ENCODE measurements at regions not wholly inside any gene's neighbourhood (a gene's known extent, or its start where the extent isn't known, plus 50 kb on each side); places are given as distances from the start of the nearest gene placed in this dataset.

- Mint-ChIP-seq H3K27ac (no peak overlapping the region), H3K9me3 (no peaks in the 10 kb centered on the region), H3K36me3 (ENCODE audit: low read depth) (peaks cover 46% of the 10 kb centered on the region), H3K4me3 (ENCODE audit: low read depth) (no peak overlapping the region), H3K4me1 (ENCODE audit: low read depth) (no peaks in the 10 kb centered on the region), H3K27me3 (ENCODE audit: low read depth) (no peaks in the 10 kb centered on the region)
- intact Hi-C loops (cut with micrococcal nuclease), result no loop called here
- DNase-seq (ENCODE audit: low spot score), result no peak
Measured at GRCh38 chr7:22962775-22963350, 51.1 kb downstream of the HYCC1 start.

GRCh38 chr7:22958742-22959141 lies 55.2 kb downstream of the HYCC1 start:
- peaks cover 50% of the 10 kb centered on the region for H3K36me3 Mint-ChIP-seq (ENCODE audit: low read depth)
- H3K27ac Mint-ChIP-seq, result no peak overlapping the region
- no peaks in the 10 kb centered on the region for H3K27me3 Mint-ChIP-seq (ENCODE audit: low read depth)
- H3K9me3 Mint-ChIP-seq, result no peaks in the 10 kb centered on the region
- H3K4me3 Mint-ChIP-seq (ENCODE audit: low read depth), result no peak overlapping the region
- intact Hi-C loops (cut with micrococcal nuclease), result no loop called here
- no peaks in the 10 kb centered on the region for H3K4me1 Mint-ChIP-seq (ENCODE audit: low read depth)
- no peak for DNase-seq (ENCODE audit: low spot score)

GRCh38 chr7:22954251-22954650 lies 59.7 kb downstream of the HYCC1 start:
- H3K36me3 Mint-ChIP-seq (ENCODE audit: low read depth), result peaks cover 35% of the 10 kb centered on the region
- no peak for DNase-seq (ENCODE audit: low spot score)
- no peaks in the 10 kb centered on the region for H3K9me3 Mint-ChIP-seq
- H3K4me3 Mint-ChIP-seq (ENCODE audit: low read depth), result no peak overlapping the region
- H3K4me1 Mint-ChIP-seq (ENCODE audit: low read depth), result no peaks in the 10 kb centered on the region
- H3K27ac Mint-ChIP-seq, result no peak overlapping the region
- intact Hi-C loops (cut with micrococcal nuclease), result no loop called here
- no peaks in the 10 kb centered on the region for H3K27me3 Mint-ChIP-seq (ENCODE audit: low read depth)

GRCh38 chr7:22952306-22953015 lies 61.5 kb downstream of the HYCC1 start:
- Mint-ChIP-seq H3K9me3 (no peaks in the 10 kb centered on the region), H3K36me3 (ENCODE audit: low read depth) (peaks cover 28% of the 10 kb centered on the region), H3K27ac (no peak overlapping the region), H3K4me3 (ENCODE audit: low read depth) (no peak overlapping the region), H3K4me1 (ENCODE audit: low read depth) (no peaks in the 10 kb centered on the region), H3K27me3 (ENCODE audit: low read depth) (no peaks in the 10 kb centered on the region)
- intact Hi-C loops (cut with micrococcal nuclease), result no loop called here
- DNase-seq (ENCODE audit: low spot score), result no peak

GRCh38 chr7:22949944-22950343 lies 64.0 kb downstream of the HYCC1 start:
- H3K36me3 Mint-ChIP-seq (ENCODE audit: low read depth), result peaks cover 24% of the 10 kb centered on the region
- no peaks in the 10 kb centered on the region for H3K9me3 Mint-ChIP-seq
- H3K27me3 Mint-ChIP-seq (ENCODE audit: low read depth), result no peaks in the 10 kb centered on the region
- H3K4me1 Mint-ChIP-seq (ENCODE audit: low read depth), result peaks cover 2% of the 10 kb centered on the region
- H3K27ac Mint-ChIP-seq, result no peak overlapping the region
- DNase-seq (ENCODE audit: low spot score), result no peak
- intact Hi-C loops (cut with micrococcal nuclease), result no loop called here
- H3K4me3 Mint-ChIP-seq (ENCODE audit: low read depth), result no peak overlapping the region

- Mint-ChIP-seq H3K4me3 (ENCODE audit: low read depth) (no peak overlapping the region), H3K27me3 (ENCODE audit: low read depth) (no peaks in the 10 kb centered on the region)
Measured at GRCh38 chr7:22949221-22949620, 64.7 kb downstream of the HYCC1 start.

GRCh38 chr7:22948770-22949169 lies 65.2 kb downstream of the HYCC1 start:
- Mint-ChIP-seq H3K27me3 (ENCODE audit: low read depth) (no peaks in the 10 kb centered on the region), H3K36me3 (ENCODE audit: low read depth) (peaks cover 25% of the 10 kb centered on the region), H3K4me3 (ENCODE audit: low read depth) (no peak overlapping the region), H3K4me1 (ENCODE audit: low read depth) (peaks cover 2% of the 10 kb centered on the region), H3K9me3 (no peaks in the 10 kb centered on the region), H3K27ac (no peak overlapping the region)
- intact Hi-C loops (cut with micrococcal nuclease), result no loop called here
- no peak for DNase-seq (ENCODE audit: low spot score)

More at GRCh38 chr7:22949221-22949620, 64.7 kb downstream of the HYCC1 start:
- Mint-ChIP-seq H3K36me3 (ENCODE audit: low read depth) (peaks cover 25% of the 10 kb centered on the region), H3K27ac (no peak overlapping the region), H3K9me3 (no peaks in the 10 kb centered on the region), H3K4me1 (ENCODE audit: low read depth) (peaks cover 2% of the 10 kb centered on the region)
- DNase-seq (ENCODE audit: low spot score), result no peak
- intact Hi-C loops (cut with micrococcal nuclease), result no loop called here

GRCh38 chr7:22945584-22945983 lies 68.3 kb downstream of the HYCC1 start:
- no peaks in the 10 kb centered on the region for H3K9me3 Mint-ChIP-seq
- no peak overlapping the region for H3K4me3 Mint-ChIP-seq (ENCODE audit: low read depth)
- H3K4me1 Mint-ChIP-seq (ENCODE audit: low read depth), result peaks cover 2% of the 10 kb centered on the region
- H3K27me3 Mint-ChIP-seq (ENCODE audit: low read depth), result no peaks in the 10 kb centered on the region
- H3K27ac Mint-ChIP-seq, result no peak overlapping the region
- intact Hi-C loops (cut with micrococcal nuclease), result no loop called here
- peaks cover 32% of the 10 kb centered on the region for H3K36me3 Mint-ChIP-seq (ENCODE audit: low read depth)
- DNase-seq (ENCODE audit: low spot score), result no peak

GRCh38 chr7:22944510-22944909 lies 69.4 kb downstream of the HYCC1 start:
- Mint-ChIP-seq H3K36me3 (ENCODE audit: low read depth) (peaks cover 36% of the 10 kb centered on the region), H3K27ac (no peak overlapping the region), H3K27me3 (ENCODE audit: low read depth) (no peaks in the 10 kb centered on the region), H3K4me3 (ENCODE audit: low read depth) (no peak overlapping the region), H3K4me1 (ENCODE audit: low read depth) (peaks cover 2% of the 10 kb centered on the region), H3K9me3 (no peaks in the 10 kb centered on the region)
- intact Hi-C loops (cut with micrococcal nuclease), result no loop called here
- no peak for DNase-seq (ENCODE audit: low spot score)

GRCh38 chr7:22944022-22944421 lies 69.9 kb downstream of the HYCC1 start:
- Mint-ChIP-seq H3K9me3 (no peaks in the 10 kb centered on the region), H3K36me3 (ENCODE audit: low read depth) (peaks cover 32% of the 10 kb centered on the region), H3K4me3 (ENCODE audit: low read depth) (no peak overlapping the region), H3K4me1 (ENCODE audit: low read depth) (peaks cover 2% of the 10 kb centered on the region), H3K27ac (no peak overlapping the region), H3K27me3 (ENCODE audit: low read depth) (no peaks in the 10 kb centered on the region)
- intact Hi-C loops (cut with micrococcal nuclease), result no loop called here
- no peak for DNase-seq (ENCODE audit: low spot score)

- intact Hi-C loops (cut with micrococcal nuclease), result no loop called here
- no peaks in the 10 kb centered on the region for H3K27me3 Mint-ChIP-seq (ENCODE audit: low read depth)
Measured at GRCh38 chr7:22942191-22942590, 71.7 kb downstream of the HYCC1 start.

GRCh38 chr7:22939842-22940241 lies 74.1 kb downstream of the HYCC1 start:
- intact Hi-C loops (cut with micrococcal nuclease), result no loop called here
- Mint-ChIP-seq H3K4me1 (ENCODE audit: low read depth) (no peaks in the 10 kb centered on the region), H3K27me3 (ENCODE audit: low read depth) (no peaks in the 10 kb centered on the region), H3K4me3 (ENCODE audit: low read depth) (no peak overlapping the region), H3K9me3 (no peaks in the 10 kb centered on the region), H3K27ac (no peak overlapping the region), H3K36me3 (ENCODE audit: low read depth) (peaks cover 21% of the 10 kb centered on the region)
- DNase-seq (ENCODE audit: low spot score), result no peak

More at GRCh38 chr7:22942191-22942590, 71.7 kb downstream of the HYCC1 start:
- Mint-ChIP-seq H3K4me1 (ENCODE audit: low read depth) (peaks cover 2% of the 10 kb centered on the region), H3K27ac (no peak overlapping the region), H3K36me3 (ENCODE audit: low read depth) (peaks cover 33% of the 10 kb centered on the region), H3K9me3 (no peaks in the 10 kb centered on the region), H3K4me3 (ENCODE audit: low read depth) (no peak overlapping the region)
- DNase-seq (ENCODE audit: low spot score), result no peak

- Mint-ChIP-seq H3K27ac (no peak overlapping the region), H3K27me3 (ENCODE audit: low read depth) (peaks cover 5% of the 10 kb centered on the region), H3K4me1 (ENCODE audit: low read depth) (no peaks in the 10 kb centered on the region), H3K4me3 (ENCODE audit: low read depth) (no peak overlapping the region), H3K9me3 (no peaks in the 10 kb centered on the region), H3K36me3 (ENCODE audit: low read depth) (peaks cover 21% of the 10 kb centered on the region)
- no peak for DNase-seq (ENCODE audit: low spot score)
- intact Hi-C loops (cut with micrococcal nuclease), result loop anchor here (2.0 kb wide), 1 partner anchor 71 kb away; no protein-coding TSS in a partner anchor
Measured at GRCh38 chr7:22937946-22938345, 76.0 kb downstream of the HYCC1 start.
